ENCODE measurements at regions not wholly inside any gene's neighbourhood (a gene's known extent, or its start where the extent isn't known, plus 50 kb on each side); places are given as distances from the start of the nearest gene placed in this dataset.
"Not testable (repeated sequence)": the region's sequence is repeated elsewhere in the genome, so short reads cannot be mapped to it uniquely, and the experiment has no call there.

DNA sequence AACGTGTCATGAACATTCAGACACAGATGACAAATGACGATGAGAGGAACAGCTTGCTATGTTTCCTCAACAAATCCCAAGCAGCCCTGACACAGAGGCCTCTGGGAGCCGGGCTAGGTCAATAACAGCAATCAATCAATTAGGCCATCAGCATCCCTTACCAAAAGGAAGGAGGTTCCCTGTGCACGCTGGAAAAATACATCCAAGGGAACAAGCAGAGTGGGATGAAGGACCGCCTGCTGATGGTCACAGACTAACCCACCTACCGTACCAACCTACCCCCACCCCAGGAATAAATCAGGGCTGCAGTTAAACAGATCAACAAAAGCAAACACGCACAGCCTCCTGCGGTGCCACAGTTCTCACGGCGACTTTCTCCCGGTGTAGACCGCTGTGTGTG, 265.1 kb upstream of the SFSWAP start:
- no peaks in the 10 kb centered on the region for H3K9me3 ChIP-seq (ENCODE audit: low read depth, low read length, poor library complexity, severe bottlenecking)
- H3K27me3 ChIP-seq (replicated peaks; ENCODE audit: insufficient read depth, low read depth, low read length, poor library complexity): peaks cover 27% of the 10 kb centered on the region
- intact Hi-C loops (cut with micrococcal nuclease; ENCODE audit: unreplicated experiment): no loop called here
- no peaks in the 10 kb centered on the region for H3K4me1 ChIP-seq (ENCODE audit: insufficient read depth, low read length, poor library complexity, severe bottlenecking)
- ChIA-PET POLR2A (ENCODE audit: low non-redundant PET) (no interaction called here), CTCF (no interaction called here)
- BruUV-seq (replicated peaks): no TSS peak
- no peak for DNase-seq (ENCODE audit: low spot score)
- H3K27ac ChIP-seq (ENCODE audit: low read depth, low read length, poor library complexity, severe bottlenecking): no peak overlapping the region
- TF ChIP-seq EZH2 (IDR thresholded peaks at IDR 0.05; ENCODE audit: borderline replicate concordance, low read depth, low read length, poor library complexity, severe bottlenecking): no peak
- TF ChIP-seq, protein P1, sequence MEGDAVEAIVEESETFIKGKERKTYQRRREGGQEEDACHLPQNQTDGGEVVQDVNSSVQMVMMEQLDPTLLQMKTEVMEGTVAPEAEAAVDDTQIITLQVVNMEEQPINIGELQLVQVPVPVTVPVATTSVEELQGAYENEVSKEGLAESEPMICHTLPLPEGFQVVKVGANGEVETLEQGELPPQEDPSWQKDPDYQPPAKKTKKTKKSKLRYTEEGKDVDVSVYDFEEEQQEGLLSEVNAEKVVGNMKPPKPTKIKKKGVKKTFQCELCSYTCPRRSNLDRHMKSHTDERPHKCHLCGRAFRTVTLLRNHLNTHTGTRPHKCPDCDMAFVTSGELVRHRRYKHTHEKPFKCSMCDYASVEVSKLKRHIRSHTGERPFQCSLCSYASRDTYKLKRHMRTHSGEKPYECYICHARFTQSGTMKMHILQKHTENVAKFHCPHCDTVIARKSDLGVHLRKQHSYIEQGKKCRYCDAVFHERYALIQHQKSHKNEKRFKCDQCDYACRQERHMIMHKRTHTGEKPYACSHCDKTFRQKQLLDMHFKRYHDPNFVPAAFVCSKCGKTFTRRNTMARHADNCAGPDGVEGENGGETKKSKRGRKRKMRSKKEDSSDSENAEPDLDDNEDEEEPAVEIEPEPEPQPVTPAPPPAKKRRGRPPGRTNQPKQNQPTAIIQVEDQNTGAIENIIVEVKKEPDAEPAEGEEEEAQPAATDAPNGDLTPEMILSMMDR (conservative IDR thresholded peaks at IDR 0.05; ENCODE audit: low read depth, low read length): no peak
- H3K4me3 ChIP-seq (ENCODE audit: low read depth, low read length, poor library complexity, severe bottlenecking): no peak overlapping the region
- no peaks in the 10 kb centered on the region for H3K36me3 ChIP-seq (ENCODE audit: insufficient read depth, low read length, poor library complexity, severe bottlenecking)

DNA sequence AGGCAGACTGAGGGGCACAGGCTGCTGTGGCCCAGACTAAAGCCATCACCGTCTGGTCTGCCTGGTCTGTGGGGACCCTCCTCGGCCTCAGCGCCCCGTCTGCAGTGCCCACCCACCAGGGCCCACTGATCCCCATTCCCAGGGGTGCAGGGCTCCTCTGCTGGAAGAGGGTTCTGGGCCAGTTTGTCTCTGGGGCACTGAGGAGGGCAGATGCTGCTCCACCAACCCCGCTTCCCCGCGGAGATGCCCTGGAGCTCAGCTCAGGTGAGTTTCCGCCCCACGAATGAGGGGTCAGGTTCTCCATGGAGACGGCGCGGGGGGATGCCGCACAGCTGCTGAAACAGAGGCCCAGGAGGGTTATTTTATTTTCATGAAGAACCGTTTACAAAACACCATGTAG, 263.3 kb upstream of the SFSWAP start:
- H3K36me3 ChIP-seq (ENCODE audit: insufficient read depth, low read length, poor library complexity, severe bottlenecking); POLR2A ChIA-PET (ENCODE audit: low non-redundant PET); H3K4me3 ChIP-seq (ENCODE audit: low read depth, low read length, poor library complexity, severe bottlenecking); H3K4me1 ChIP-seq (ENCODE audit: insufficient read depth, low read length, poor library complexity, severe bottlenecking); H3K9me3 ChIP-seq (ENCODE audit: low read depth, low read length, poor library complexity, severe bottlenecking); DNase-seq (ENCODE audit: low spot score); CTCF ChIA-PET; H3K27ac ChIP-seq (ENCODE audit: low read depth, low read length, poor library complexity, severe bottlenecking); BruUV-seq (replicated peaks); intact Hi-C loops (cut with micrococcal nuclease; ENCODE audit: unreplicated experiment): not testable (repeated sequence)
- peaks cover 27% of the 10 kb centered on the region for H3K27me3 ChIP-seq (replicated peaks; ENCODE audit: insufficient read depth, low read depth, low read length, poor library complexity)

DNA sequence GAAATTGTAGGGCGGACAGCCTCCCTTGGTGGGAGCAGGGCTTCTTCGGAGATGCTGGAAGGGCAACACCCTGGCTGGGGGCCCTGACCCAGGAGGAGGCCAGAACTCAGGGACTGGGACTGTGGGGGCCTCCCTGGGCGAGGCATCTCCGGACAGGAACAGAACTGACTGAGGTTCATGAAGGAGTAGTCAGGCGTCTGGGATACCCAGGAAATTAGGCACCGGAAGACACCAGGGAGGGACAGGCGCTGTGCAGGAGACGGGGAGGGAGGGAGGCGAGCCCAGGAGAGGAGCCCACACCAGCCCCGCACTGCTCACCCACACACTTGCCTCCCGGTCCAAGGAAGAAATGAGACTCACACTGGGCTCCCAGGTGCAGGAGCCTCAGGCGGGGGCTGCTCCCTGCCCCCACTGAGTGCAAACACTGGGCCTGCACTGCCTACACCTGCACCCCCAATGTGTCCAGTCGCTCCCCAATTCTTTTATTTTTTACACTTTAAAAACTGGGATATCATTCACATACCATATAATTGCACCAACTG, 262.6 kb upstream of the SFSWAP start:
- intact Hi-C loops (cut with micrococcal nuclease; ENCODE audit: unreplicated experiment): no loop called here
- POLR2A ChIA-PET (ENCODE audit: low non-redundant PET): no interaction called here
- DNase-seq (ENCODE audit: low spot score): no peak

DNA sequence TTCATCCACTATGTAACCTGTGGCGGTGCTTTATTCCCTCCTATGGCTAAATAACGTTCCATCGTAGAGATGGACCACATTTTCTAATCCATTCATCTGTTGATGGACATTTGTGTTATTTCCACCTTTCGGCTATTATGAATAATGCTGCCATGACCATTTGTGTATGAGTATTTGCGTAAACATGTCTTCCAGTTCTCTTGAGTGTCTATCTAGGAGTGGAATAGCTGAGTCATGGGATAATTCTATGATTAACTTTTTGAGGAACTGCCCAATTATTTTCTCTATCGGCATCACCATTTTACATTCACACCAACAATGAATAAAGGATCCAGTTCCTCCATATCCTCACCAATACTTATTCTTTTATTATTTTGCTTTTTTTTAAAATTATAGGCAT, 261.9 kb upstream of the SFSWAP start:
- Histone ChIP-seq H3K9me3 (ENCODE audit: low read depth, low read length, poor library complexity, severe bottlenecking) (peaks cover 4% of the 10 kb centered on the region), H3K4me1 (ENCODE audit: insufficient read depth, low read length, poor library complexity, severe bottlenecking) (no peaks in the 10 kb centered on the region), H3K36me3 (ENCODE audit: insufficient read depth, low read length, poor library complexity, severe bottlenecking) (no peaks in the 10 kb centered on the region), H3K4me3 (ENCODE audit: low read depth, low read length, poor library complexity, severe bottlenecking) (no peak overlapping the region), H3K27ac (ENCODE audit: low read depth, low read length, poor library complexity, severe bottlenecking) (no peak overlapping the region), H3K27me3 (replicated peaks; ENCODE audit: insufficient read depth, low read depth, low read length, poor library complexity) (peaks cover 27% of the 10 kb centered on the region)
- intact Hi-C loops (cut with micrococcal nuclease; ENCODE audit: unreplicated experiment): no loop called here
- POLR2A ChIA-PET (ENCODE audit: low non-redundant PET): no interaction called here
- CTCF ChIA-PET: no interaction called here
- TF ChIP-seq, protein P1 (conservative IDR thresholded peaks at IDR 0.05; ENCODE audit: low read depth, low read length): no peak
- no peak for TF ChIP-seq EZH2 (IDR thresholded peaks at IDR 0.05; ENCODE audit: borderline replicate concordance, low read depth, low read length, poor library complexity, severe bottlenecking)
- no peak for DNase-seq (ENCODE audit: low spot score)
- BruUV-seq (replicated peaks): no TSS peak

More for the DNA sequence above, 262.6 kb upstream of the SFSWAP start:
- Histone ChIP-seq H3K4me3 (ENCODE audit: low read depth, low read length, poor library complexity, severe bottlenecking) (no peak overlapping the region), H3K9me3 (ENCODE audit: low read depth, low read length, poor library complexity, severe bottlenecking) (peaks cover 4% of the 10 kb centered on the region), H3K4me1 (ENCODE audit: insufficient read depth, low read length, poor library complexity, severe bottlenecking) (no peaks in the 10 kb centered on the region), H3K36me3 (ENCODE audit: insufficient read depth, low read length, poor library complexity, severe bottlenecking) (no peaks in the 10 kb centered on the region), H3K27me3 (replicated peaks; ENCODE audit: insufficient read depth, low read depth, low read length, poor library complexity) (peaks cover 27% of the 10 kb centered on the region), H3K27ac (ENCODE audit: low read depth, low read length, poor library complexity, severe bottlenecking) (no peak overlapping the region)
- BruUV-seq (replicated peaks): no TSS peak
- CTCF ChIA-PET: no interaction called here
- TF ChIP-seq EZH2 (IDR thresholded peaks at IDR 0.05; ENCODE audit: borderline replicate concordance, low read depth, low read length, poor library complexity, severe bottlenecking): no peak
- TF ChIP-seq, protein P1 (conservative IDR thresholded peaks at IDR 0.05; ENCODE audit: low read depth, low read length): no peak
